HEK293 (cell line): ENCODE measurements at regions not wholly inside any gene's neighbourhood (a gene's known extent, or its start where the extent isn't known, plus 50 kb on each side); places are given as distances from the start of the nearest gene placed in this dataset.

Experiments used
- CTCF ChIA-PET: fragments of 350-600 bp; formaldehyde crosslinking; extraction: SDS; loops from one replicate; lab custom pipeline; 2021; ENCODE audit warnings: antibody characterized with exemption; lab: Yijun Ruan, JAX
- POLR2A ChIA-PET: fragments of 300-600 bp; formaldehyde crosslinking; extraction: SDS; loops from one replicate; lab custom pipeline; 2020; ENCODE audit warnings: antibody characterized with exemption, inconsistent platforms; lab: Yijun Ruan, JAX
- H3K27ac ChIP-seq: fragments of 200-500 bp; sonication (Bioruptor generic); 2 replicates; pipeline ENCODE4 v1.5.1; 2014; ENCODE audit warnings: low read depth, low read length, control low read depth, inconsistent platforms; ENCODE audit errors: extremely low read depth
- H3K36me3 ChIP-seq, 2 experiments: fragments of 200-500 bp in 1 of 2; sonication (Bioruptor generic) in 1 of 2; 1 replicate in 1 of 2; 2 replicates in 1 of 2; pipeline ENCODE4 v1.5.1; 2014 to 2017; ENCODE audit warnings: inconsistent platforms in 2 of 2, low read length in 2 of 2; ENCODE audit not compliant: control insufficient read depth in 2 of 2, insufficient read depth in 1 of 2
- H3K4me1 ChIP-seq: fragments of 200-500 bp; sonication (Bioruptor generic); 2 replicates; pipeline ENCODE4 v1.5.1; 2014; ENCODE audit warnings: mild to moderate bottlenecking, low read length, inconsistent platforms; ENCODE audit not compliant: control insufficient read depth, insufficient read depth
- H3K4me3 ChIP-seq: 2 replicates; pipeline ENCODE4 v1.5.1; 2011; ENCODE audit warnings: low read depth, mild to moderate bottlenecking, control low read depth, low read length, moderate library complexity
- H3K9me3 ChIP-seq: fragments of 200-500 bp; sonication (Bioruptor generic); 2 replicates; pipeline ENCODE4 v1.5.1; 2014; ENCODE audit warnings: low read depth, low read length, inconsistent platforms; ENCODE audit not compliant: control insufficient read depth, insufficient read depth
- GLI4 ChIP-seq: fragments of 450-650 bp; formaldehyde crosslinking; IDR thresholded peaks from 2 replicates; pipeline ENCODE4 v1.5.1; 2016; ENCODE audit warnings: missing biosample characterization, missing genetic modification characterization
- KLF7 ChIP-seq: fragments of 450-650 bp; formaldehyde crosslinking; IDR thresholded peaks from 2 replicates; pipeline ENCODE4 v1.5.1; 2016; ENCODE audit warnings: missing biosample characterization, missing genetic modification characterization, borderline replicate concordance
- OSR2 ChIP-seq: fragments of 450-650 bp; formaldehyde crosslinking; IDR thresholded peaks from 2 replicates; pipeline ENCODE4 v1.5.1; 2016; ENCODE audit warnings: missing biosample characterization, missing genetic modification characterization
- PRDM6 ChIP-seq: fragments of 450-650 bp; formaldehyde crosslinking; IDR thresholded peaks from 2 replicates; pipeline ENCODE4 v1.5.1; 2017; ENCODE audit warnings: missing biosample characterization, missing genetic modification characterization
- REST ChIP-seq: fragments of 450-650 bp; formaldehyde crosslinking; IDR thresholded peaks from 2 replicates; pipeline ENCODE4 v1.5.1; 2016; ENCODE audit warnings: missing biosample characterization, missing genetic modification characterization
- TRIM28 ChIP-seq: IDR thresholded peaks from 2 replicates; pipeline ENCODE4 v1.6.1; 2011; ENCODE audit warnings: low read length, control low read depth, borderline replicate concordance
- ZBTB1 ChIP-seq: fragments of 450-650 bp; formaldehyde crosslinking; IDR thresholded peaks from 2 replicates; pipeline ENCODE4 v1.5.1; 2016; ENCODE audit warnings: missing biosample characterization, missing genetic modification characterization
- ZBTB20 ChIP-seq: fragments of 450-650 bp; formaldehyde crosslinking; IDR thresholded peaks from 2 replicates; pipeline ENCODE4 v1.5.1; 2016; ENCODE audit warnings: missing biosample characterization, missing genetic modification characterization
- ZBTB7A ChIP-seq: fragments of 450-650 bp; formaldehyde crosslinking; IDR thresholded peaks from 2 replicates; pipeline ENCODE4 v1.5.1; 2016; ENCODE audit warnings: low read depth, missing biosample characterization, missing genetic modification characterization
- ZIC2 ChIP-seq: fragments of 450-650 bp; formaldehyde crosslinking; IDR thresholded peaks from 2 replicates; pipeline ENCODE4 v1.5.1; 2016; ENCODE audit warnings: missing biosample characterization, missing genetic modification characterization
- ZNF132 ChIP-seq: fragments of 450-650 bp; formaldehyde crosslinking; IDR thresholded peaks from 2 replicates; pipeline ENCODE4 v1.5.1; 2017; ENCODE audit warnings: missing biosample characterization, missing genetic modification characterization, borderline replicate concordance
- ZNF155 ChIP-seq: fragments of 450-650 bp; formaldehyde crosslinking; IDR thresholded peaks from 2 replicates; pipeline ENCODE4 v1.5.1; 2016; ENCODE audit warnings: missing biosample characterization, missing genetic modification characterization
- ZNF157 ChIP-seq: fragments of 450-650 bp; formaldehyde crosslinking; IDR thresholded peaks from 2 replicates; pipeline ENCODE4 v1.5.1; 2016; ENCODE audit warnings: missing biosample characterization, missing genetic modification characterization
- ZNF16 ChIP-seq: fragments of 450-650 bp; formaldehyde crosslinking; IDR thresholded peaks from 2 replicates; pipeline ENCODE4 v1.5.1; 2016; ENCODE audit warnings: low read depth, missing biosample characterization, missing genetic modification characterization
- ZNF175 ChIP-seq: fragments of 450-650 bp; formaldehyde crosslinking; IDR thresholded peaks from 2 replicates; pipeline ENCODE4 v1.5.1; 2016; ENCODE audit warnings: missing biosample characterization, missing genetic modification characterization
- ZNF184 ChIP-seq: fragments of 450-650 bp; IDR thresholded peaks from 2 replicates; pipeline ENCODE4 v1.5.1; 2018; ENCODE audit warnings: missing biosample characterization, mild to moderate bottlenecking, missing genetic modification characterization
- ZNF2 ChIP-seq: fragments of 450-650 bp; formaldehyde crosslinking; IDR thresholded peaks from 2 replicates; pipeline ENCODE4 v1.5.1; 2016; ENCODE audit warnings: missing biosample characterization, missing genetic modification characterization
- ZNF221 ChIP-seq: fragments of 450-650 bp; formaldehyde crosslinking; IDR thresholded peaks from 2 replicates; pipeline ENCODE4 v1.5.1; 2017; ENCODE audit warnings: missing biosample characterization, missing genetic modification characterization, borderline replicate concordance
- ZNF274 ChIP-seq, 2 experiments: fragments of 200-500 bp in 1 of 2; fragments of 450-650 bp in 1 of 2; sonication (Bioruptor generic) in 1 of 2; formaldehyde crosslinking in 1 of 2; IDR thresholded peaks; 2 replicates each; pipeline versions ENCODE4 v1.5.1 to v1.6.1; 2014 to 2016; ENCODE audit warnings: borderline replicate concordance in 1 of 2, inconsistent platforms in 1 of 2, low read length in 1 of 2, missing biosample characterization in 1 of 2, missing genetic modification characterization in 1 of 2
- ZNF324 ChIP-seq: fragments of 450-650 bp; formaldehyde crosslinking; IDR thresholded peaks from 2 replicates; pipeline ENCODE4 v1.5.1; 2016; ENCODE audit warnings: missing biosample characterization, missing genetic modification characterization
- ZNF433 ChIP-seq: fragments of 450-650 bp; formaldehyde crosslinking; IDR thresholded peaks from 2 replicates; pipeline ENCODE4 v1.5.1; 2016; ENCODE audit warnings: missing biosample characterization, missing genetic modification characterization, low read depth
- ZNF555 ChIP-seq: fragments of 450-650 bp; formaldehyde crosslinking; conservative IDR thresholded peaks from 2 replicates; pipeline ENCODE4 v1.5.1; 2017; ENCODE audit warnings: missing biosample characterization, mild to moderate bottlenecking, missing genetic modification characterization, inconsistent platforms
- ZNF571 ChIP-seq: fragments of 450-650 bp; formaldehyde crosslinking; IDR thresholded peaks from 2 replicates; pipeline ENCODE4 v1.5.0; 2017; ENCODE audit warnings: missing biosample characterization, missing genetic modification characterization
- ZNF600 ChIP-seq: fragments of 450-650 bp; formaldehyde crosslinking; IDR thresholded peaks from 2 replicates; pipeline ENCODE4 v1.5.1; 2016; ENCODE audit warnings: missing biosample characterization, missing genetic modification characterization
- ZNF660 ChIP-seq: fragments of 450-650 bp; IDR thresholded peaks from 2 replicates; pipeline ENCODE4 v1.5.1; 2018; ENCODE audit warnings: missing biosample characterization, mild to moderate bottlenecking, missing genetic modification characterization
- ZNF701 ChIP-seq: fragments of 450-650 bp; formaldehyde crosslinking; IDR thresholded peaks from 2 replicates; pipeline ENCODE4 v1.5.1; 2016; ENCODE audit warnings: missing biosample characterization, missing genetic modification characterization
- ZNF768 ChIP-seq: fragments of 450-650 bp; formaldehyde crosslinking; IDR thresholded peaks from 2 replicates; pipeline ENCODE4 v1.5.1; 2018; ENCODE audit warnings: missing biosample characterization, mild to moderate bottlenecking, missing genetic modification characterization
- ZNF843 ChIP-seq: fragments of 450-650 bp; formaldehyde crosslinking; IDR thresholded peaks from 2 replicates; pipeline ENCODE4 v1.5.1; 2016; ENCODE audit warnings: missing biosample characterization, missing genetic modification characterization
- TF ChIP-seq, protein P1 (sequence below): fragments of 450-650 bp; formaldehyde crosslinking; IDR thresholded peaks from 2 replicates; pipeline ENCODE4 v1.5.1; 2017; ENCODE audit warnings: missing biosample characterization, missing genetic modification characterization
- TF ChIP-seq, protein P2 (sequence below): fragments of 450-650 bp; formaldehyde crosslinking; IDR thresholded peaks from 2 replicates; pipeline ENCODE4 v1.5.1; 2016; ENCODE audit warnings: missing biosample characterization, missing genetic modification characterization

GRCh38 chr16:48099455-48099854, 56.3 kb downstream of the ABCC12 start:
- H3K4me3 ChIP-seq = no peak overlapping the region
- no peaks in the 10 kb centered on the region for H3K9me3 ChIP-seq
- no peaks in the 10 kb centered on the region for H3K4me1 ChIP-seq
- POLR2A ChIA-PET = no interaction called here
- no peak overlapping the region for H3K27ac ChIP-seq
- no peaks in the 10 kb centered on the region for H3K36me3 ChIP-seq
- no peak for TF ChIP-seq KLF7 (tag by site-specific recombination)
- no peak for TF ChIP-seq ZBTB7A
- TF ChIP-seq ZNF221 = no peak
- no peak for TF ChIP-seq ZNF701
- TF ChIP-seq ZBTB1 = no peak
- no peak for TF ChIP-seq GLI4 (tag by site-specific recombination)
- no peak for TF ChIP-seq REST (tag by site-specific recombination)
- no peak for TF ChIP-seq OSR2
- TF ChIP-seq, protein P1, sequence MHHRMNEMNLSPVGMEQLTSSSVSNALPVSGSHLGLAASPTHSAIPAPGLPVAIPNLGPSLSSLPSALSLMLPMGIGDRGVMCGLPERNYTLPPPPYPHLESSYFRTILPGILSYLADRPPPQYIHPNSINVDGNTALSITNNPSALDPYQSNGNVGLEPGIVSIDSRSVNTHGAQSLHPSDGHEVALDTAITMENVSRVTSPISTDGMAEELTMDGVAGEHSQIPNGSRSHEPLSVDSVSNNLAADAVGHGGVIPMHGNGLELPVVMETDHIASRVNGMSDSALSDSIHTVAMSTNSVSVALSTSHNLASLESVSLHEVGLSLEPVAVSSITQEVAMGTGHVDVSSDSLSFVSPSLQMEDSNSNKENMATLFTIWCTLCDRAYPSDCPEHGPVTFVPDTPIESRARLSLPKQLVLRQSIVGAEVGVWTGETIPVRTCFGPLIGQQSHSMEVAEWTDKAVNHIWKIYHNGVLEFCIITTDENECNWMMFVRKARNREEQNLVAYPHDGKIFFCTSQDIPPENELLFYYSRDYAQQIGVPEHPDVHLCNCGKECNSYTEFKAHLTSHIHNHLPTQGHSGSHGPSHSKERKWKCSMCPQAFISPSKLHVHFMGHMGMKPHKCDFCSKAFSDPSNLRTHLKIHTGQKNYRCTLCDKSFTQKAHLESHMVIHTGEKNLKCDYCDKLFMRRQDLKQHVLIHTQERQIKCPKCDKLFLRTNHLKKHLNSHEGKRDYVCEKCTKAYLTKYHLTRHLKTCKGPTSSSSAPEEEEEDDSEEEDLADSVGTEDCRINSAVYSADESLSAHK (tag by site-specific recombination) = no peak
- TF ChIP-seq ZNF16 (tag by site-specific recombination) = no peak
- TF ChIP-seq, all 188 proteins: peak for 0
- CTCF ChIA-PET = no interaction called here

DNA sequence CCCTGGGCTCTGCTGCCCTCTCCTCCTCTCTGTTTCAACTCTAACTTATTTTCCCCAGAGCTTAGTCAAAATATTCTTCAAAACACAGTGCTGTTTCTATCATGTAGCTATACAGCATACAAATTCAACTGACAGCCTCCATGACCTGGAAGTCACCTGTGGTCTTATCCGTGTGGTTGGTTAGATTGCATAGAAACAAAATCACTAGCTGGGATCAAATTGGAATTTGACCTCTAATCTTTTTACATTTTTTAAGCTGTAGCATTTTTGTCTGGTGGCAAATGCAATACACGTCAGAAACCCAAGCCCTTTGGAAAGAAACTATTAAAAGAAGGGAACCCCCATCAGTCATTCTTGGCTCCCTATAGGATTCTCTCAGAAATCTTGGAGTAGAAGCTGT, 57.3 kb downstream of the ABCC12 start:
- ChIA-PET POLR2A (no interaction called here), CTCF (interaction anchor here (0.6 kb wide), 1 partner anchor 519 kb away, joined by 3 read pairs; no protein-coding TSS in a partner anchor)
- no peaks in the 10 kb centered on the region for H3K4me1 ChIP-seq
- H3K27ac ChIP-seq = no peak overlapping the region
- no peak overlapping the region for H3K4me3 ChIP-seq
- TF ChIP-seq ZNF2 (tag by site-specific recombination) (no peak), TRIM28 (no peak), ZNF571 (tag by site-specific recombination) (no peak), ZNF555 (tag by site-specific recombination) (no peak), ZNF843 (tag by site-specific recombination) (no peak), ZNF132 (tag by site-specific recombination) (no peak), ZNF324 (tag by site-specific recombination) (no peak), ZNF184 (tag by site-specific recombination) (no peak), ZNF660 (no peak), ZBTB20 (tag by site-specific recombination) (no peak), ZNF175 (tag by site-specific recombination) (no peak), PRDM6 (no peak), ZNF768 (tag by site-specific recombination) (no peak), ZNF157 (tag by site-specific recombination) (no peak), ZIC2 (tag by site-specific recombination) (no peak), ZNF600 (no peak), ZNF155 (tag by site-specific recombination) (no peak), ZNF274 (IDR thresholded peaks at IDR 0.05; ENCODE audit: low read length) (no peak), ZNF274 (tag by site-specific recombination; IDR thresholded peaks at IDR 0.05; ENCODE audit: borderline replicate concordance) (no peak), ZNF433 (tag by site-specific recombination) (no peak)
- TF ChIP-seq, protein P2, sequence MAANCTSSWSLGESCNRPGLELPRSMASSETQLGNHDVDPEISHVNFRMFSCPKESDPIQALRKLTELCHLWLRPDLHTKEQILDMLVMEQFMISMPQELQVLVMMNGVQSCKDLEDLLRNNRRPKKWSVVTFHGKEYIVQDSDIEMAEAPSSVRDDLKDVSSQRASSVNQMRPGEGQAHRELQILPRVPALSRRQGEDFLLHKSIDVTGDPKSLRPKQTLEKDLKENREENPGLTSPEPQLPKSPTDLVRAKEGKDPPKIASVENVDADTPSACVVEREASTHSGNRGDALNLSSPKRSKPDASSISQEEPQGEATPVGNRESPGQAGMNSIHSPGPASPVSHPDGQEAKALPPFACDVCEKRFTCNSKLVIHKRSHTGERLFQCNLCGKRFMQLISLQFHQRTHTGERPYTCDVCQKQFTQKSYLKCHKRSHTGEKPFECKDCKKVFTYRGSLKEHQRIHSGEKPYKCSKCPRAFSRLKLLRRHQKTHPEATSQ (tag by site-specific recombination) = no peak
- H3K36me3 ChIP-seq = no peaks in the 10 kb centered on the region
- no peaks in the 10 kb centered on the region for H3K9me3 ChIP-seq
